GM21367 (cell line): ENCODE measurements at regions not wholly inside any gene's neighbourhood (a gene's known extent, or its start where the extent isn't known, plus 50 kb on each side); places are given as distances from the start of the nearest gene placed in this dataset.
A peak's percentile ranks its signal among the peaks of the same experiment; 100 is the strongest.

ENCODE experiments used
- ATAC-seq: cut with Tn5 transposase; IDR thresholded peaks from one replicate; pipeline ENCODE4 v1.9.1; 2021; ENCODE audit not compliant: unreplicated experiment

DNA sequence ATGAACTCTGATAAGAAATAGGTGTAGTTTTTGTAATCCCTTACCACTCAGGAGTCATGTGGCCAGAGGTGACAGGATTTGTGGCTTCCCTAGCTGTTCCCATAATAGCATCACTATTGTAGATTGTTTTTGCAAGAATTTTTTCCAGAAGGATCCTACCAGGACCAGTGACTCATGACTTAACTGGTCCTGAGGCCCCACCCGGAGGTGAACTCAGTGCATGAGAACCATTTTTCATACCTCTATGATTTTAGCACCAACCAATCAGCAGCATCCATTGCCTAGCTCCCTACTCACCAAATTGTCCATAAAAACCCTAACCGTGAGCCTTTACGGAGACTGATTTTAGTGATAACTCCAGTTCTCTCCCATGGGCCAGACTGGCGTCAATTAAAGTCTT, 484.8 kb downstream of the PSAT1 start:
- ATAC-seq, result no peak

DNA sequence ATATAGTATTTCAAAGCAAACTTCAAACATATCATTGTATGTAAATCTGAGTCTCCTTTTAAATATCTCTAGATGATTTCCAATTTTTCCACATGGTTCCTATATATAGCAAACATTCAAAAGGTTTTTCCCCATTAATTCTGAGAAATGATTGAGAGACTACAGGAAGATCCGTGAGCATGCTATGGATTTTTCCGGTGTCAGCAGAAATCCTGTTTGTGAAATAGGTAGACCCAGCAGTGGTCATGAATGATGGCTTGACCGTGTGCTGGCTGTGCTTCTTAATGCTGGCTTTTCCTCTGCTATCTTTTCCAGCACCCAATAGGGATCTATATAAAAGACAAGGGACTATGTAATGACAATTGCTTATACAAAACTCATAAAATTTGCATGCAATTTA, 485.3 kb downstream of the PSAT1 start:
- ATAC-seq, result no peak

DNA sequence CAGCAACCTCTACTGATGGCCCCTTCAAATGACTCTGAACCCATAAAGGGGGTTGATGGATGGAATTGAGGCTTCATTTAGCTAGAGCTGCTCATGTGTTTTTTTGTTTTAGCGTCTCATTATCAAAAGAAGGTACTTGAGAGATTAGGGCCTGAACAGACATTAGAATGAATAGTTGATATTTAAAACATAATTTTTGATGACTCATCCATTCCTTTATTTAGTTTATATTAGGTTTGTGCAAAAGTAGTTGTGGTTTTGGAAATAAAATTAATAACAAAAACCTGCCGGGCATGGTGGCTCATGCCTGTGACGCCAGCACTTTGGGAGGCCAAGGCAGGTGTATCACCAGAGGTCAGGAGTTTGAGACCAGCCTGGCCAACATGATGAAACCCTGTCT, 485.9 kb downstream of the PSAT1 start:
- no peak for ATAC-seq

GRCh38 chr9:78783743-78784142, 486.8 kb downstream of the PSAT1 start:
- peak; percentile 64 for ATAC-seq

GRCh38 chr9:78786794-78787193, 489.9 kb downstream of the PSAT1 start:
- ATAC-seq, result no peak

DNA sequence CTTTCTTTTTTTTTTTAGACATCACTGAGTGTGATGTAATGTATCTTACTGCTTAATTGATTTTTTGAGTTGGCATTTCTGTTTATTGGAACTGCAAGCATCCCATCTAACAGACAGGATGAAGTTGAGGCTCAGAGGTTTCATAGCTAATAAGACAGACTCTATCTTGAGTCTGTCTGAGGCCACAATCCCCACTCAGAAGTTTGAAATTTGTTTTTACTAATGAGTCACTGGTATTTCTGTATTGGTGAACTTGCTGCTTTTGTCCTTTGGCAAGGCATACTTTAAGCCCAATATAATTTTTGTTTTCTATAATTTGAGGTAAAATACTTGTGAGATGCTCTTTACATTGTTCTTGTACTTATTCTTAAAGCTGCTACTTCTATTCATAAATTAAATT, 491.2 kb downstream of the PSAT1 start:
- ATAC-seq, result no peak

GRCh38 chr9:78791779-78792178, 494.9 kb downstream of the PSAT1 start:
- ATAC-seq, result no peak

DNA sequence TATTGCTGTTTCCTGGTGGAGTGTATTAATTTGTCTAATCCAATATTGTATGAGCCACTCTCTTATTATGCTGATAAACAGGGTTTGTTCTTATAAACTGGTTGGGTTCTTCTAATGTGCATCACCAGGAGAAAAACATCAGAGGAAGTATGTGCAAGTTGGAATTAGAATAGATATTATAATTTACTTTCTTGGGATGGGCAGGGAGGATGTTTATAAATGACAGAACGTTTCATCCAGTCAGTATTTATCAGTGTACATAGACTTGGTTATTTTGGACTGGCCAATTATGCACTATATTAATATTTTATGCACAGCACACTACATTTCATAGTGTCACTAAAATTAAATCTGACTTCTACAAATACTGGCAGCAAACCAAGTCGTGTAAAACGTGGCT, 495.8 kb downstream of the PSAT1 start:
- no peak for ATAC-seq

- no peak for ATAC-seq
Observed at GRCh38 chr9:78805771-78806170, 508.8 kb downstream of the PSAT1 start.

GRCh38 chr9:78806492-78807160, 509.7 kb downstream of the PSAT1 start:
- no peak for ATAC-seq

GRCh38 chr9:78807286-78807685, 510.4 kb downstream of the PSAT1 start:
- no peak for ATAC-seq

GRCh38 chr9:78808048-78808447, 511.1 kb downstream of the PSAT1 start:
- no peak for ATAC-seq

DNA sequence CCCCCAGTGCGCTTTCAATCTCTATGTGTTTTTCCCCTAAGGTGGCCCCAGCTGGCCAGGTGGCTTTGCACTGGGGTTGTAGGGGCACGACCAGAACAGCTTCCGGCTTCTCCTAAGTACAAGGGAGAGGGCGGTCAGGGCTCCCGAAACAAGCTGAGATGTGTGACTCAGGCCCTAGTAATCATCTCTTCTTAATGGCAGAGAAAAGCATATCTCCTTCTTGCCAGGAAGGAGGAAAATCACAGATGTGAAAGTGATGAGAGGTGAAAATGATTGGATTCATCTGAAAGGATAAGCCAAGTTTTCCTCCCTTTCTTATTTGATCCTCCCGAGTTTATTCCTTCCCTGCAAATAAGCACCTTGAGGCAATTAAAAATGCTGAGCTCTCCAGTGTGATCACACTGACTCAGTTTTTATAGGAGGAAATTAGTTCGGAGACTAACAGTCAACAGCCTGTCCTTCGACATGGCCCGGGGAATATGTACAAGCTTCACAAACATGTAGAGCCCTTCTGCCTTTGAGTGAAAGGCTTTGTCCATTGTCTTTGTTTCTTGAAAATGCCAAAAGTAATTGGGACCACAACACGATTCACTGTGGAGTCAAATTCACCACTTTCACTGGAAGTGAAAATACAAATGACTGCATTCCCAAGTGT, 514.8 kb downstream of the PSAT1 start:
- ATAC-seq, result no peak

DNA sequence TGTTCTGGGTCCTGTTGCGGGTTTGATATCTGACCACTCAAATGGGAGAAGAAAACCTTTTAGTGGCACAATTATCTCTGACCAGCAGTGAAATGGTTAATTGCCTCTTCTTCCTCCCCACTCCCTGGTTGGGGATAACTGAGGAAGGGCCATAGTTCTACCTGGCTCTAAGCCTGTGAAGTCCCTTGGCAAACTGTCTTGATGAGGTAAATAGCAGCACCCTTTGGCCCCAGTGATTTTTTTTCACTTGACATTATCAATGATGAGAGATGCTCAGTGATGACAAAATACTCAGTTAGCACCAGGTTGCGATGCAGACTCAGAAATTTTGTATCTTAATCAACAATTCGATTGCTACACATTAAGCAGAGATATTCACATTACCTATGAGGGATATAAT, 515.7 kb downstream of the PSAT1 start:
- no peak for ATAC-seq

DNA sequence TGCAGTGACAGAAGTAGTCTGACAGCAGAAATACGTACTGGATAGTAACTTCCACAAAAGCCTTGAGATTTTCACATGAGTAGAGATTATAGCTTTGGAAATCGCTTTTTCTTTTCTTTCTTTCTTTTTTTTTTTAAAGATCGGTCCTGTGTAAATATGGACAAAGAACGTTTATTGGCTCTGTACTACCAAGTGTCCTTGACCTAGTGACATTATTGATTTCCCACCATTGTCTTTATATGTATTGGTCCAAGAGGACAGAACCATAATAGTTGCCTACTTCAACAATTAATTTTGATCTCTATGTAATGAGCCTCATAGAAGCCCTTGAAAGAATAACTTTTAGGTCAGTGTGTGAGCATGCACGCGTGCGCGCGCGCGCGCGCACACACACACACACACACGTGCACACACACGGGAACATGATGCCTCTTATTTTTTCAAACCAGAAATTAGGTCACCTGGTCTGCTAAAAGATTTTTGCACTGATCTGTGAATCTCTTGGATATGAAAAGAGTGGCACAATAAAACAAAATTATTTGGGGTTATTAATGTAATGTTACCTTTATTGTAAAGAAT, 516.8 kb downstream of the PSAT1 start:
- no peak for ATAC-seq

- peak; percentile 81 for ATAC-seq
Observed at GRCh38 chr9:78821126-78821822, 524.3 kb downstream of the PSAT1 start.

- ATAC-seq, result no peak
Observed at GRCh38 chr9:78826527-78826926, 529.6 kb downstream of the PSAT1 start.

- ATAC-seq, result no peak
Observed at GRCh38 chr9:78828521-78828920, 531.6 kb downstream of the PSAT1 start.

- ATAC-seq, result no peak
Observed at GRCh38 chr9:78830301-78830700, 533.4 kb downstream of the PSAT1 start.

GRCh38 chr9:78831726-78832125, 534.8 kb downstream of the PSAT1 start:
- no peak for ATAC-seq

GRCh38 chr9:78835928-78836450, 539.1 kb downstream of the PSAT1 start:
- ATAC-seq, result no peak

- ATAC-seq, result no peak
Observed at GRCh38 chr9:78839252-78839651, 542.3 kb downstream of the PSAT1 start.
